AG04449 (cell line): ENCODE measurements at regions not wholly inside any gene's neighbourhood (a gene's known extent, or its start where the extent isn't known, plus 50 kb on each side); places are given as distances from the start of the nearest gene placed in this dataset.

Source experiments
- CTCF ChIA-PET: fragments of 350-600 bp; formaldehyde crosslinking; extraction: SDS; loops from one replicate; lab custom pipeline; 2021; ENCODE audit warnings: antibody characterized with exemption; lab: Yijun Ruan, JAX
- POLR2A ChIA-PET: fragments of 400-600, 350-600 bp; formaldehyde crosslinking; extraction: SDS; loops from one replicate; lab custom pipeline; 2020; ENCODE audit warnings: antibody characterized with exemption, inconsistent platforms; lab: Yijun Ruan, JAX
- DNase-seq: peaks from one replicate; pipeline ENCODE4 v3.0.0-alpha.2; 2010; ENCODE audit warnings: low read depth, low spot score
- H3K4me3 ChIP-seq: 2 replicates; pipeline ENCODE4 v1.5.1; 2011; ENCODE audit warnings: low read depth, mild to moderate bottlenecking, control low read depth, low read length
- CTCF ChIP-seq: IDR thresholded peaks from one replicate; pipeline ENCODE4 v1.5.1; 2011; ENCODE audit warnings: mild to moderate bottlenecking, moderate library complexity, low read length, control low read depth, inconsistent platforms; ENCODE audit not compliant: insufficient read depth; ENCODE audit errors: missing control alignments

- DNase-seq: no peak
- TF ChIP-seq CTCF: no peak
- POLR2A ChIA-PET: no interaction called here
- H3K4me3 ChIP-seq: no peak overlapping the region
- CTCF ChIA-PET: interaction anchor here (0.7 kb wide), 1 partner anchor 158 kb away, joined by 4 read pairs; no protein-coding TSS in a partner anchor
Observed at GRCh38 chr5:145637396-145637795, 197.7 kb downstream of the PRELID2 start.

- H3K4me3 ChIP-seq: no peak overlapping the region
- ChIA-PET POLR2A (no interaction called here), CTCF (no interaction called here)
- no peak for DNase-seq
- no peak for TF ChIP-seq CTCF
Observed at GRCh38 chr5:145636371-145636770, 198.8 kb downstream of the PRELID2 start.

- DNase-seq: no peak
- POLR2A ChIA-PET: no interaction called here
- no peak for TF ChIP-seq CTCF
- CTCF ChIA-PET: no interaction called here
- no peak overlapping the region for H3K4me3 ChIP-seq
Observed at GRCh38 chr5:145633474-145633873, 201.7 kb downstream of the PRELID2 start.

GRCh38 chr5:145632701-145633100 is 202.4 kb downstream of the PRELID2 start:
- H3K4me3 ChIP-seq: no peak overlapping the region
- no peak for TF ChIP-seq CTCF
- POLR2A ChIA-PET: no interaction called here
- CTCF ChIA-PET: no interaction called here
- no peak for DNase-seq

- POLR2A ChIA-PET: no interaction called here
- CTCF ChIA-PET: no interaction called here
- DNase-seq: no peak
- H3K4me3 ChIP-seq: no peak overlapping the region
- no peak for TF ChIP-seq CTCF
Observed at GRCh38 chr5:145629047-145629446, 206.1 kb downstream of the PRELID2 start.

GRCh38 chr5:145628525-145628924 is 206.6 kb downstream of the PRELID2 start:
- no peak for TF ChIP-seq CTCF
- POLR2A ChIA-PET: no interaction called here
- CTCF ChIA-PET: no interaction called here

More at GRCh38 chr5:145628525-145628924, 206.6 kb downstream of the PRELID2 start:
- DNase-seq: no peak
- H3K4me3 ChIP-seq: no peak overlapping the region
